ENCODE measurements at regions not wholly inside any gene's neighbourhood (a gene's known extent, or its start where the extent isn't known, plus 50 kb on each side); places are given as distances from the start of the nearest gene placed in this dataset.
A peak's percentile ranks its signal among the peaks of the same experiment; 100 is the strongest.

GRCh38 chr1:101290922-101291561, 54.2 kb downstream of the S1PR1 start:
- peak; percentile 77 to 80 for ATAC-seq

GRCh38 chr1:101291562-101292380, 55.0 kb downstream of the S1PR1 start:
- ATAC-seq, result peak in 1 of 2 donors; percentile 9

- ATAC-seq, result peak; percentile 46 to 64
Observed at GRCh38 chr1:101293461-101294051, 56.7 kb downstream of the S1PR1 start.

- no peak for ATAC-seq
Observed at GRCh38 chr1:101295209-101295608, 58.4 kb downstream of the S1PR1 start.

- peak; percentile 35 to 50 for ATAC-seq
Observed at GRCh38 chr1:101298663-101299062, 61.8 kb downstream of the S1PR1 start.

GRCh38 chr1:101299141-101299540, 62.3 kb downstream of the S1PR1 start:
- no peak for ATAC-seq

- no peak for ATAC-seq
Observed at GRCh38 chr1:101299710-101300109, 62.9 kb downstream of the S1PR1 start.

- no peak for ATAC-seq
Observed at GRCh38 chr1:101300916-101301315, 64.1 kb downstream of the S1PR1 start.

- ATAC-seq, result no peak
Observed at GRCh38 chr1:101301446-101302057, 64.7 kb downstream of the S1PR1 start.

- no peak for ATAC-seq
Observed at GRCh38 chr1:101302831-101303511, 66.2 kb downstream of the S1PR1 start.

- ATAC-seq, result no peak
Observed at GRCh38 chr1:101307985-101308689, 71.3 kb downstream of the S1PR1 start.

- no peak for ATAC-seq
Observed at GRCh38 chr1:101308935-101309333, 72.1 kb downstream of the S1PR1 start.

- peak; percentile 48 to 54 for ATAC-seq
Observed at GRCh38 chr1:101309334-101310311, 72.8 kb downstream of the S1PR1 start.

- no peak for ATAC-seq
Observed at GRCh38 chr1:101310506-101310905, 73.7 kb downstream of the S1PR1 start.

GRCh38 chr1:101311146-101311920, 74.5 kb downstream of the S1PR1 start:
- no peak for ATAC-seq

GRCh38 chr1:101312147-101312546, 75.3 kb downstream of the S1PR1 start:
- peak; percentile 36 to 39 for ATAC-seq

- no peak for ATAC-seq
Observed at GRCh38 chr1:101313356-101313755, 76.5 kb downstream of the S1PR1 start.

- peak; percentile 66 to 74 for ATAC-seq
Observed at GRCh38 chr1:101314244-101314643, 77.4 kb downstream of the S1PR1 start.

- no peak for ATAC-seq
Observed at GRCh38 chr1:101316256-101316655, 79.4 kb downstream of the S1PR1 start.

- no peak for ATAC-seq
Observed at GRCh38 chr1:101316799-101317198, 80.0 kb downstream of the S1PR1 start.
